NCI-H1048 (cell line): ENCODE measurements at regions not wholly inside any gene's neighbourhood (a gene's known extent, or its start where the extent isn't known, plus 50 kb on each side); places are given as distances from the start of the nearest gene placed in this dataset.

ENCODE experiments used
- DNase-seq: peaks from one replicate; lab custom pipeline; 2025; lab: John Stamatoyannopoulos, UW

DNA sequence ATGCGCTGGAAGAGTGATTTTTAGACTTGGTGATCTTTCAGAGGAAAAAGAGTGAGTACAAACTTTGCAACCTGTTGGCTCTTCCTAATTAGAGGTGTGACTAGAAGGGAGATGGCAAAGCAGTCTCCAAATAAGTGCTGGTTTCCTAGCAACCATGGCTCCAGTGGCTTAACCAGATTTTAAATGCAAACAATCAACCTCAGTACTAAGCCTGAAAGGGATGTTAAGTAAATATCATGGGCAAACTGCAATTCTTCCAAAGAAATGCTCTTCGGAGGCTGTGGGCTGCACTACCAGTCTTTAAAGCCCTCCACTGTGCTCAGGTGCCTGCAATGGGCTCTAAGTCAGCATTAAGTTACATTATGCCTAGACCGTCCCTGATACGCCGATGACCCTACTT lies 678.1 kb upstream of the CCDC54 start:
- no peak for DNase-seq

- DNase-seq = no peak
Measured at GRCh38 chr3:106700981-106701380, 676.3 kb upstream of the CCDC54 start.

DNA sequence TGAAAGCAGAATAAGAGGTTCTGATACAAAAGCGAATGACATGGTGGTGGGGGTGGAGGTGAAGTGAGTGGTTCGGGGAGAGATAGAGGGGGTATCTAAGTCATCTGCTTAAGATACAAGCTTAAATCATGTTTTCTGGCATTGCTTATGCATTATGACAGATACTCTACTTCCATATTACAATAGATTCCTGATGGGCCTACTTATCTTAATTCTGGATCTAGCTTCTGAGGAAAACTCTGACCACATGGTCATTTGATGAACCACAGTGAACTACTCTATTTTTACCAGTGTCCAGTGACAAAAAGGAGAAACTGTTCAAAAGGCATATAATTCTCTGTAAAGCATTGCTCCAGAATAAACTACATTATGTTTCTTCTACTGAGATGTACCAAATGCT lies 673.7 kb upstream of the CCDC54 start:
- no peak for DNase-seq

GRCh38 chr3:106707347-106707746 lies 669.9 kb upstream of the CCDC54 start:
- DNase-seq = no peak

GRCh38 chr3:106710596-106710995 lies 666.6 kb upstream of the CCDC54 start:
- no peak for DNase-seq

GRCh38 chr3:106711650-106712049 lies 665.6 kb upstream of the CCDC54 start:
- no peak for DNase-seq

GRCh38 chr3:106714400-106714799 lies 662.8 kb upstream of the CCDC54 start:
- no peak for DNase-seq

DNA sequence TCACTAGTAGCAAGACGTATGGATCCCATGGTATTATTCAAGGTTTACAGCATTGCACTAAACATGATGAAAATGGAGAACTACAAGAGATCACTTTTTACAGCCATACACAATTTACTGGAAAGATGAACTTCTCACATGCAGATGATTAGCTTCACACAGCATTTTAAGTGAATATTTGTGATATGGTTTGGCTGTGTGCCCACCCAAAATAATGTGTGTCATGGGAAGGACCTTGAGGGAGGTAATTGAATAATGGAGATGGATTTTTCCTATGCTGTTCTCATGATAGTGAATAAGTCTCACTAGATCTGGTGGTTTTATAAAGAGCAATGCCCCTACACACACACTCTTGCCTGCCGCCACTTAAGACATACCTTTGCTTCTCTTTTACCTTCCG lies 662.0 kb upstream of the CCDC54 start:
- no peak for DNase-seq

- no peak for DNase-seq
Measured at GRCh38 chr3:106717178-106717780, 660.0 kb upstream of the CCDC54 start.

DNA sequence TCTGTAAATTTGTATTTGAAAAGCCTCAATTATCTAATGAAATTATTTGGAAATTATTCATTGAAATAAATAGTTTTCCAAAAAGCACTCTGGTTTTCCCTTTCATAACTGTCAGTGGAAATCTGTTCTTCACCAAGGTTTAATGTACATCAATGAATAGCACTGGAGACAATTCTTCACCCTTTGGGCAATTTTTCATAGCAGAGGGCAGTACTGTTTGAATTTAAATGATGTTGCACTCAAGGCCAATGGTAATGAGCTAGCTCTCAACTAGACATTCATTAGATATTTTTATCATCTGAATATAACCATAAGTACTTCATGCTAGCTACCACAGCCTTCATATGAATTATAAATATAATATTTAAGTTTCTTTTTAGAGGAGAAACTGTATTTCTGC lies 658.2 kb upstream of the CCDC54 start:
- no peak for DNase-seq

GRCh38 chr3:106719583-106719982 lies 657.7 kb upstream of the CCDC54 start:
- DNase-seq = no peak

- DNase-seq = no peak
Measured at GRCh38 chr3:106720510-106720909, 656.7 kb upstream of the CCDC54 start.

- DNase-seq = no peak
Measured at GRCh38 chr3:106725566-106725965, 651.7 kb upstream of the CCDC54 start.

DNA sequence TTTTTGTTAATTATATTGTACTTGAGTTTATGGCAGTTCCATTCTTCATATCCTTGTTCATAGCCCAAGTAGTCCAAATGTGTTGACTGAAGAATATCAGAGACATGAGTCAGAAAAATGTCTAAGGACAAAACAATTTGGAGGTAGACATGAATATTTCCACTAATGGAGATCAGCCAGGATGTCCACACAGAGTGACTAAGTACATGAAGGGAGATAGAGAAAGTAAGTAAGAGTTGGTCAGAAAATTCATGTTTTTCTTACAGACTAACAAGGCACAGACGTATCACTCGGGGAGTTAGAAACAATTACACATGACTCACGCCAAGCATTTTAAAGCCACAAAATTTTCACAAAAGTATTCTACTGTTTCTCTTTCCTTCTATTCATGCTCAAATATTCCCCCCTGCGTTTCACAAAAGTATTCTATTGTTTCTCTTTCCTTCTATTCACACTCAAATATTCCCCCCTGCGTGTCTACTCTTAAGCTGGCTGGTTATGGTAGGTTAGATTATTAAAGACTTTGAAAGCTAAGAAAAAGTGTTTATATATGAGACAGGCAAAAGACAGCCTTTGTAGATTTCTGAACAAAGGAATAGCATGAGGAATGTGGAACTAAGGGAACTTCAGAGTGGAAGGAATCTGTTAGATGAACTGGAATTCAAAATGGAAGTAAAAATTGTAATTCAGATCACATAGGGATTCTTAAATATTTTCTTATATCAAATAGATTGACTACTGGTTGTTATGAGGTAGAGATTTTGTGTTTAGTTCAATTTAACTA lies 648.7 kb upstream of the CCDC54 start:
- DNase-seq = no peak

GRCh38 chr3:106729481-106729880 lies 647.8 kb upstream of the CCDC54 start:
- no peak for DNase-seq

GRCh38 chr3:106731230-106731629 lies 646.0 kb upstream of the CCDC54 start:
- DNase-seq = no peak

- no peak for DNase-seq
Measured at GRCh38 chr3:106734712-106735111, 642.5 kb upstream of the CCDC54 start.

DNA sequence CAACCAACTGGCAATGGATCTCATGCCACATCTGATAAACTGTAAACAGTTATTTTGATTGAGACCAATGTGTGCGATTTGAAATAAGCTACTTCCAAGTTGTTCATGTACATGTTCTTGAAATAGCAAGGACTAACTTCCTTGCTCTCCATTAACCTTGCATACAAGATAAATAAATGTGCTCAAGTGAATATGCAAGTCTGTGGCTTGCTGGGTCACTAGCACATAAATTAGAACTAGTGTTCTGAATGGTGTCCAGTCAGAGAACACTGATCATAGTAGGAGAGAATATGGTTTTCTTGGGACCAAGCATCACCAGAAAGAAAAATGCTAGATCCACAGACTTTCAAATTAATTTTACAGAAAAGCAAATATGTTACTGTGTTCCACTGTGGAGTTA lies 640.0 kb upstream of the CCDC54 start:
- DNase-seq = no peak

- no peak for DNase-seq
Measured at GRCh38 chr3:106740116-106740515, 637.1 kb upstream of the CCDC54 start.

DNA sequence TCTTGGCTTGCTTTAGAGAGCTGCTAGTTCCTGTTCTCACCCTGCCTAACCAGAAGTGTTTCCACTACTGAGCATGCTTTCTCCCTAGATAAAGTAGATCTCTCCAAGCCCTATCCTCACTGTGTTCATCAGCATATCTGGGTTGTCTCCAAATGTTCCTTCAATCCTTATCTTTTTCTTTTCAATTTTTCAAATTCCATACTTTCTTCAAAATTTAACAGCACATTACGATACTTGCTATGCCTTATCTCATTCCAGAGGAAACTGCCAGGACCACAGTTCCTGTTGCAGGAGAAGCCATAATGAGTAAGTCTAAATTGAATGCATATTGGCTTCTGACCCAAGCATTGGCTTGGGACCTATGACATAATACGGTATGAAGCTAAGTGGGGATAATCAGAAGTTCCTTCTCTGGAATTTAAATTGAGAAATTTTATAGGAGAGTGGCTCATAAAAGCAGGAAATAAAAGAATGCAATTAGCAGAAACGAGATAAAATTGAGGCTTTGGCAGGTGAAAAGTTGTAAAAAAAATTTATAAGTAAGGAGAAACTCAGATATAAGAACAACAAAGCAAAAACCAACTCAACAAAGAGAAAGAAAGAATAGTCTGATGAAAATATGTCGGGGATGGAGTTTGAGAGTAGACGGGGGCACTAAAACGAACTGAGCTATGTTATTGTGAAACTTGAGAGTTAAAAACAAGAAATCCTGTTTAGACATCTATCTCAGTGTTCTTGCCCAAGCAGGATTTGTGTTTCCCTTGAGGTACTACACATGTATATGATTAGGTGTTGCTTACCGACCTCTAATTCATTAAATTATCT lies 631.7 kb upstream of the CCDC54 start:
- DNase-seq = no peak

DNA sequence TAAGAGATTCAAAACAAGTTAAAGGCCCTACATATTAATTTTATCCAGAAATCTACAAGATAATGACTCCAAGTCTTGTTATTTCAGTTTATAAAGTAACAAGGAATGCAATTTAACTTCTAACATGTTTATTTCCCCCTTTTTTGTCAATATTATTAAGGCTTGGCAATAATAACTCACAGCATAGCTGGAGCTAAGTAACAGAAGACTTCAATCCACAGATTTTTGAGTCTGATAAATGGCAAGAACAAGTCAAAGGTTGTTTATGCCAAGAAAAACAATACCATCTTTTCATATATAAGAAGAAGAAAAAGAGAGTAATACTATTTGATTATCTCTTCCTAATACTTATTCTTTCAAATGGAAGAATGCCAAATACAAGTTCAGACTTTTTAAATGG lies 631.0 kb upstream of the CCDC54 start:
- no peak for DNase-seq

DNA sequence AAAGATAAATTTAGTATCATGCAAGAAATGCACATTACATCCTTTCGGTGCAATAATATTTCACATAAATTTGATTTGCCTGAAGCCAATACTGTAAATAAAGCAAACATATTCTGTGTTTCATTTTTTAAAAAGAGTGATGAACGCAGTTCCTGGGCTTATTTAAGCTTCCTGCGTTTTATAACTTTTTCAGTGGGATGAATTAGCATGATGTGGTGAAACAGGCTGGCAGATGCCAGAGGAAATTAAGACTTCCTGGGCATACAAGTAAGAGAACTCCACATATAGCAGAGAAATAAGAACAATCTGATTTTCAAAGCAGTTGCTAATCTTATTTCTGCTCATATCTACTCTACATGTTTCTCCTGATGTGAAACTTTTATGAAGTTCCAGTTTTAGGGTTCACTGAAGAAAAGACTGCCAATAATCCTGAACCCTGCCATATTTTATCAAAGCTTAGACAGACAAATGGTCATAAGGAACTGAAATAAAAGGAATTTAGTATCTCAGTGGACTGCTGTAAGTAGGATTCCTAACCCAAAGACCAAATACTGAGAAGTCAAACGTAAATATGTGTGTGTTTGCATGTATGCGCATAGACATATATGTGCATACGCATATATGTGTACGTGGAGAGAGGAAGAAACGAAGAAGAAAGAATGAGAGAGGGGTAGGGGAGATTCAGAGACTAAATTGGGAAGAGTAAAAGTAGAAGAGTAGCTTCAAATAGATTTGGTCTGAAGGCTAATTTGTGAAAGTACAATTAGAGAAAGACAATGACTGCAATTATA lies 628.6 kb upstream of the CCDC54 start:
- DNase-seq = no peak
